A673 (cell line): ENCODE measurements at regions not wholly inside any gene's neighbourhood (a gene's known extent, or its start where the extent isn't known, plus 50 kb on each side); places are given as distances from the start of the nearest gene placed in this dataset.

ENCODE experiments used
- CTCF ChIP-seq: fragments of 300-800, 200-600 bp; sonication (generic); conservative IDR thresholded peaks from 2 replicates; pipeline ENCODE4 v1.5.1; 2017; ENCODE audit warnings: low read depth, mild to moderate bottlenecking, antibody characterized with exemption, low read length, moderate library complexity, mixed read lengths
- EZH2 ChIP-seq: fragments of 200-600 bp; sonication (generic); IDR thresholded peaks from 2 replicates; pipeline ENCODE4 v1.6.1; 2017; ENCODE audit warnings: borderline replicate concordance, low read depth, mild to moderate bottlenecking, mixed read lengths, antibody characterized with exemption, low read length; ENCODE audit not compliant: poor library complexity, severe bottlenecking

DNA sequence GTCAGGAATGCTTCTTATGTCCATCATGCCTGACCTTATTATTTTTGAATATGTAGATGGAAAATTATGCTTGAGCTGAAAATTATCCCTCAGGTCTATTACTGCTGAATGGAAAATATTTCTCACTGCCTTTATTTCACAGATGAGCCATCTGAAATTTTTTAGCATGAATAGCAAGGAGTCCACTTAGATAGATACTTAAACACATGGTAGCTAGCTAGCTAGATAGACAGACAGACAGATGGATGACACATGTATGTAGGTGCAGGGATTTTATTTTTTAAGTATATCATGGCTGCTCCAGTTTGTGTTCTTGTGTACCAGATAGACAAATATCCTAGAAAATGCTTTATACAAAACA, 645.0 kb downstream of the MMUT start:
- TF ChIP-seq CTCF (no peak), EZH2 (no peak)
